Endothelial cell (in vitro differentiated cells): ENCODE measurements at regions not wholly inside any gene's neighbourhood (a gene's known extent, or its start where the extent isn't known, plus 50 kb on each side); places are given as distances from the start of the nearest gene placed in this dataset.

ENCODE experiments used
- DNase-seq: peaks from one replicate; pipeline ENCODE4 v3.0.0; 2021; ENCODE audit warnings: low spot score
- H3K27ac Mint-ChIP-seq: one replicate; pipeline ENCODE4 v1.8.0; 2021; ENCODE audit warnings: mixed read lengths, inconsistent platforms; ENCODE audit not compliant: unreplicated experiment
- H3K27me3 Mint-ChIP-seq: one replicate; pipeline ENCODE4 v1.8.0; 2021; ENCODE audit warnings: mild to moderate bottlenecking, moderate library complexity, mixed read lengths, inconsistent platforms; ENCODE audit not compliant: unreplicated experiment
- H3K36me3 Mint-ChIP-seq: one replicate; pipeline ENCODE4 v1.8.0; 2021; ENCODE audit warnings: mild to moderate bottlenecking, low read depth, mixed read lengths, inconsistent platforms; ENCODE audit not compliant: unreplicated experiment
- H3K4me1 Mint-ChIP-seq: one replicate; pipeline ENCODE4 v1.8.0; 2021; ENCODE audit warnings: mild to moderate bottlenecking, mixed read lengths, inconsistent platforms; ENCODE audit not compliant: unreplicated experiment
- H3K4me3 Mint-ChIP-seq: one replicate; pipeline ENCODE4 v1.8.0; 2021; ENCODE audit warnings: mild to moderate bottlenecking, mixed read lengths, inconsistent platforms; ENCODE audit not compliant: unreplicated experiment
- H3K9me3 Mint-ChIP-seq: one replicate; pipeline ENCODE4 v1.8.0; 2021; ENCODE audit warnings: mixed read lengths, inconsistent platforms; ENCODE audit not compliant: unreplicated experiment
- TF ChIP-seq, protein P1 (sequence below): fragments of 200-600 bp; sonication (generic); IDR thresholded peaks from one replicate; pipeline ENCODE4 v1.5.0; 2021; ENCODE audit warnings: antibody characterized with exemption; ENCODE audit not compliant: unreplicated experiment

DNA sequence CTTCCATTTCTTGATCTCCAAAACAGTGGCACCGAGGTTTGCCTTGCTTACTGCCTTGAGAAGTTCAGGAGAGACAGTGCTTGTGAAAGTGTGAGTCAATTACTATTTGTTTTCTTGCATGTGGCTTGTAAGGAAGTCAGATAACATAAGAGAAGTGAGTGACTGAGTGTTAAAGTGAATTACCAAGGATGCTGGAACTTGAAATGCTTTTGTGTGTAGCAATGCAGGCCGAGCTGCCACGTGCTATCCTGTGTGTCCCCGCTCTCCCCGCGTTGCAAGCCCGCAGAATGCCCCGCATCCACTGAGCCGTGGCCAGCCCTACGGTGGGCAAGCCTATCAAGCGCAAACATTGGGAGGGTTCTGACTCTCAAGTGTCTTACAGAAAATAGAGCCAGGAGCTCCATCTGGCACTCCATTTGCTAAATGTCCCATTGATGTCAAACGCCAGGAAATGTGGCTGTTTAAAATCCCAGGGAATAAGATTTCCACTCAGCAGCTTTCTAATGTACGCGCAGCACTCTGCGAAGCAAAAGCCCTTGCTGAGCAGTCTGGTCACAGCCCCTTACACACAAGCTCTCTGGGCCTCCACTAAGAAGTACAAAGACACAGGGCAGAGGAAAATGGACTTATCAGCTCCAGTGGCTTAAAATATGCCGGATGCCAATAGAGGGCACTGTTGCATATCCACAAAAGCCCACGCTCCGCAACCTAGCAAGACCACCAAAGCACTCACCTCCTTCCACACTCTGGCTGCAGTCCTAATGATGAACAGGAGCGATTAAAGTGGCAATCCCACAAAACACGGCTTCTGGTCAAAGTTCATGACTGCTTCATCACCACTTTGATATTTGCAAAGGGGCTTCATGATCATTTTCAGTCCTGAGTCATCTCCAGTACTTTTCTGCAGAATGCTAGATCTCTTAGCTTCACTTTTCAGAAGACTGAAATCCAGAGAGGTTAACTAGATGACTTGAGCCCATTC, 158.0 kb upstream of the ITGB1 start:
- H3K9me3 Mint-ChIP-seq, result no peaks in the 10 kb centered on the region
- H3K4me3 Mint-ChIP-seq, result no peak overlapping the region
- no peak overlapping the region for H3K27ac Mint-ChIP-seq
- no peaks in the 10 kb centered on the region for H3K27me3 Mint-ChIP-seq
- peak; percentile 66 for DNase-seq
- no peaks in the 10 kb centered on the region for H3K36me3 Mint-ChIP-seq
- peaks cover 8% of the 10 kb centered on the region for H3K4me1 Mint-ChIP-seq
- TF ChIP-seq, protein P1, sequence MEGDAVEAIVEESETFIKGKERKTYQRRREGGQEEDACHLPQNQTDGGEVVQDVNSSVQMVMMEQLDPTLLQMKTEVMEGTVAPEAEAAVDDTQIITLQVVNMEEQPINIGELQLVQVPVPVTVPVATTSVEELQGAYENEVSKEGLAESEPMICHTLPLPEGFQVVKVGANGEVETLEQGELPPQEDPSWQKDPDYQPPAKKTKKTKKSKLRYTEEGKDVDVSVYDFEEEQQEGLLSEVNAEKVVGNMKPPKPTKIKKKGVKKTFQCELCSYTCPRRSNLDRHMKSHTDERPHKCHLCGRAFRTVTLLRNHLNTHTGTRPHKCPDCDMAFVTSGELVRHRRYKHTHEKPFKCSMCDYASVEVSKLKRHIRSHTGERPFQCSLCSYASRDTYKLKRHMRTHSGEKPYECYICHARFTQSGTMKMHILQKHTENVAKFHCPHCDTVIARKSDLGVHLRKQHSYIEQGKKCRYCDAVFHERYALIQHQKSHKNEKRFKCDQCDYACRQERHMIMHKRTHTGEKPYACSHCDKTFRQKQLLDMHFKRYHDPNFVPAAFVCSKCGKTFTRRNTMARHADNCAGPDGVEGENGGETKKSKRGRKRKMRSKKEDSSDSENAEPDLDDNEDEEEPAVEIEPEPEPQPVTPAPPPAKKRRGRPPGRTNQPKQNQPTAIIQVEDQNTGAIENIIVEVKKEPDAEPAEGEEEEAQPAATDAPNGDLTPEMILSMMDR, result peak; percentile 47

DNA sequence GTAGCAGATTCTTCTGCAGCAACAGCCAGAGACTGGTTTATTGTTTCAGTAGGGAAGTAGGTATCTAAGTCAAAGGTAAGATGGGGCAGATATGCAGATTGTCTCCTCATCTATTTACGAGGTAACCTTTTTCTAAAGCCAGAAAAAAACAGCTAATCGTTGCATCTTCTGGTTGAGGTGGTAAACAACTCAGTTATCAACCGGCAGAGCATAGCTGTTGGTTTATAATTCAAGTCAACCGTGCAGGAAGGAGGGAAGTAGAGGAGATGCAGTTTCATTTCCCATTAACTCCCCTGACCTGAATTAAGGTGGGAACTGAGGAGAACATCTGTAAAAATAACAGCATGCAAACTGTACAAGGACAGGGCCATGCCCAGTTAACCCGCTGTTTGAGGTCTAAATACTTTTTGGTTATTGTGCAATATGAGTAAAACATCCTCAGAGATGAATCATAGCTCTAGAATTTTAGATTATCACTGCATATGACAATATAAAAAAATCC, 156.5 kb upstream of the ITGB1 start:
- H3K9me3 Mint-ChIP-seq, result no peaks in the 10 kb centered on the region
- no peak overlapping the region for H3K4me3 Mint-ChIP-seq
- H3K27ac Mint-ChIP-seq, result no peak overlapping the region
- TF ChIP-seq, protein P1, result no peak
- H3K27me3 Mint-ChIP-seq, result no peaks in the 10 kb centered on the region
- H3K36me3 Mint-ChIP-seq, result no peaks in the 10 kb centered on the region
- no peak for DNase-seq
- H3K4me1 Mint-ChIP-seq, result peaks cover 6% of the 10 kb centered on the region

DNA sequence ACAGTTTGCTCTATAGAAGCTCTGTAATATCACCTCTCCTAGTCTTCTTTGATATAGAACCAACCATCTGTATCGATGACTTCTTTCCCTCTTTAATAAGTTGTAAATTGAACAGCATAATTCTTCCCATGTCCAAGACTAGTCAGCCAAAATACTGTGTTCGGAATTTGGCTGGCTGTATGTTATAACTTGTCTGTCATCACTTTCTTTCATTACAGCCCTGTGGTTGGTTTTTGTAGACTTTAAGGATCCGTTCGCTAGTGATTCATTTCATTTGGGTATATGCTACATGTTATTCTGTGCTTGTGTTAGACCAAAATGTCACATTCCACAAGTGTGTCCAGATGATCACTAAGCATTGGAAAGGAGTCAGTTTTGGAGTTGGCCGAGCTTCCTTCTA, 155.4 kb upstream of the ITGB1 start:
- no peaks in the 10 kb centered on the region for H3K36me3 Mint-ChIP-seq
- TF ChIP-seq, protein P1, result no peak

DNA sequence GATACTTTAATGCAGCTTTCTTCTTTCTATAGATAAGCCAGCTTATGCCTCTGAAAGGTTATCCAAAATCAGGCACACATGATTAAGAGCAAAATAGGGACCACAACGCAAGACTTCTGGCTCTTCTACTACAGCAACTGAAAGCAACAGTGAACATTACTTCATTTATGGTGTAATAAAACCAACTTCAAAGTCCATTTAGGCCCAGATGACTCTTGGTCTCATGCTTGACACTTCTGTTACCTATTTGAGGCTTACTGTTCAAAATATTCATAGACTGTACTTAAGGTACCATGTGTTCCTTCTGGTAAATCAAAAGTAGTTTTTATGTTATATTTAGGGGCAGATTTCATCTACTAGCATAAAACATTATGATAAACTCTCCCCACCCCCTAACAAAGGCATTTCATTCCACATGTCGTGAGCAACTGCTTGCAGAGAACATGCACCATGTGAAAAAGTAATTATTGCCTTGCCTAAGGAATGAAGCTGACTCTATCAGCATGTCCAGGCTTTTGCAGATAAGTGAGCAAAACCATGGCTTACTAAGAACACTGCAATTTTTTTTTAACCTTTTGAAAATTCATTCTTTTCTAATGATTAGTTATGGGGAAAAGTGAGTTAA, 154.9 kb upstream of the ITGB1 start:
- H3K4me3 Mint-ChIP-seq, result no peak overlapping the region

More for the DNA sequence above, 155.4 kb upstream of the ITGB1 start:
- Mint-ChIP-seq H3K27me3 (no peaks in the 10 kb centered on the region), H3K4me1 (peaks cover 6% of the 10 kb centered on the region), H3K27ac (no peak overlapping the region), H3K4me3 (no peak overlapping the region), H3K9me3 (no peaks in the 10 kb centered on the region)
- no peak for DNase-seq

More for the DNA sequence above, 154.9 kb upstream of the ITGB1 start:
- Mint-ChIP-seq H3K9me3 (no peaks in the 10 kb centered on the region), H3K27me3 (no peaks in the 10 kb centered on the region), H3K4me1 (peaks cover 6% of the 10 kb centered on the region), H3K27ac (no peak overlapping the region), H3K36me3 (no peaks in the 10 kb centered on the region)
- no peak for DNase-seq
- TF ChIP-seq, protein P1, result no peak
